ENCODE measurements at regions not wholly inside any gene's neighbourhood (a gene's known extent, or its start where the extent isn't known, plus 50 kb on each side); places are given as distances from the start of the nearest gene placed in this dataset.

GRCh38 chr12:100698518-100698917 is 96.1 kb upstream of the ANO4 start:
- H3K4me3 Mint-ChIP-seq = no peak overlapping the region
- Histone ChIP-seq H3K27me3 (ENCODE audit: control insufficient read depth, insufficient read depth, low read length, poor library complexity, severe bottlenecking) (no peaks in the 10 kb centered on the region), H3K9me3 (ENCODE audit: control insufficient read depth, low read length) (no peaks in the 10 kb centered on the region), H3K4me3 (ENCODE audit: low read length) (no peak overlapping the region), H3K27ac (ENCODE audit: low read depth, low read length) (no peak overlapping the region), H3K36me3 (ENCODE audit: control insufficient read depth, insufficient read depth, low read length) (no peaks in the 10 kb centered on the region), H3K9ac (ENCODE audit: extremely low read depth, low read length, poor library complexity, severe bottlenecking) (no peak overlapping the region), H3K4me1 (ENCODE audit: control insufficient read depth, insufficient read depth, low read length) (no peaks in the 10 kb centered on the region)
- no peaks in the 10 kb centered on the region for H3K9me3 Mint-ChIP-seq
- no peak overlapping the region for H3K27ac Mint-ChIP-seq
- no peak for DNase-seq
- H3K36me3 Mint-ChIP-seq (ENCODE audit: low read depth) = no peaks in the 10 kb centered on the region
- no peaks in the 10 kb centered on the region for H3K27me3 Mint-ChIP-seq (ENCODE audit: insufficient read depth)
- 94 to 100% methylated on average over 1 to 2 of the region's 2 CpGs for WGBS, 2 experiments (ENCODE audit: insufficient coverage in 1 of 2, insufficient read length in 1 of 2)
- TF ChIP-seq, protein P1, sequence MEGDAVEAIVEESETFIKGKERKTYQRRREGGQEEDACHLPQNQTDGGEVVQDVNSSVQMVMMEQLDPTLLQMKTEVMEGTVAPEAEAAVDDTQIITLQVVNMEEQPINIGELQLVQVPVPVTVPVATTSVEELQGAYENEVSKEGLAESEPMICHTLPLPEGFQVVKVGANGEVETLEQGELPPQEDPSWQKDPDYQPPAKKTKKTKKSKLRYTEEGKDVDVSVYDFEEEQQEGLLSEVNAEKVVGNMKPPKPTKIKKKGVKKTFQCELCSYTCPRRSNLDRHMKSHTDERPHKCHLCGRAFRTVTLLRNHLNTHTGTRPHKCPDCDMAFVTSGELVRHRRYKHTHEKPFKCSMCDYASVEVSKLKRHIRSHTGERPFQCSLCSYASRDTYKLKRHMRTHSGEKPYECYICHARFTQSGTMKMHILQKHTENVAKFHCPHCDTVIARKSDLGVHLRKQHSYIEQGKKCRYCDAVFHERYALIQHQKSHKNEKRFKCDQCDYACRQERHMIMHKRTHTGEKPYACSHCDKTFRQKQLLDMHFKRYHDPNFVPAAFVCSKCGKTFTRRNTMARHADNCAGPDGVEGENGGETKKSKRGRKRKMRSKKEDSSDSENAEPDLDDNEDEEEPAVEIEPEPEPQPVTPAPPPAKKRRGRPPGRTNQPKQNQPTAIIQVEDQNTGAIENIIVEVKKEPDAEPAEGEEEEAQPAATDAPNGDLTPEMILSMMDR (conservative IDR thresholded peaks at IDR 0.05) = no peak
- no peaks in the 10 kb centered on the region for H3K4me1 Mint-ChIP-seq

DNA sequence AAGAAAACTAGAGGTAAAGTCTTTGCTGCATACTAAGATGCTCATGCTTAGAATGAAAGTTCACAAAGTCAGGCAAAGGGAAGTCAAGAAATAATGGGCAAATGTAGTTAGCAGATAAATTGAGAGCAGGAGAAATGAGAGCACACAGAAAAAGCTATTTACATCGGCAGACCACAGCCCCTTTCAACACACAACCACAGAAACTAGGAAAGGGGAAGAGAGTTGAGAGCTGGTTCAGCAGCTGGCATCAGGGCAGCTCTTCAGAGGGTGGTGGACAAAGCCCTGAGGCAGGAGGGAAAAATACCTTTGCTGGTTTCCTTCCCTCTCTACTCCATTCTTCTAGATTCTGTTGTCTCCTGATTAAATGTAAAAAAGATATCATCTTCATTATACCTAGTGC is 95.4 kb upstream of the ANO4 start:
- no peak overlapping the region for H3K4me3 ChIP-seq (ENCODE audit: low read length)
- Mint-ChIP-seq H3K4me1 (no peaks in the 10 kb centered on the region), H3K27ac (no peak overlapping the region), H3K27me3 (ENCODE audit: insufficient read depth) (no peaks in the 10 kb centered on the region), H3K36me3 (ENCODE audit: low read depth) (no peaks in the 10 kb centered on the region), H3K9me3 (no peaks in the 10 kb centered on the region), H3K4me3 (no peak overlapping the region)
- H3K36me3 ChIP-seq (ENCODE audit: control insufficient read depth, insufficient read depth, low read length) = no peaks in the 10 kb centered on the region
- TF ChIP-seq, protein P1 (conservative IDR thresholded peaks at IDR 0.05) = no peak
- H3K27me3 ChIP-seq (ENCODE audit: control insufficient read depth, insufficient read depth, low read length, poor library complexity, severe bottlenecking) = no peaks in the 10 kb centered on the region
- H3K4me1 ChIP-seq (ENCODE audit: control insufficient read depth, insufficient read depth, low read length) = no peaks in the 10 kb centered on the region
- no CpG with 5 or more reads among the region's 1 CpG for WGBS, 2 experiments (ENCODE audit: insufficient coverage in 1 of 2, insufficient read length in 1 of 2)
- no peak overlapping the region for H3K27ac ChIP-seq (ENCODE audit: low read depth, low read length)
- H3K9me3 ChIP-seq (ENCODE audit: control insufficient read depth, low read length) = no peaks in the 10 kb centered on the region
- DNase-seq = no peak
- H3K9ac ChIP-seq (ENCODE audit: extremely low read depth, low read length, poor library complexity, severe bottlenecking) = no peak overlapping the region

DNA sequence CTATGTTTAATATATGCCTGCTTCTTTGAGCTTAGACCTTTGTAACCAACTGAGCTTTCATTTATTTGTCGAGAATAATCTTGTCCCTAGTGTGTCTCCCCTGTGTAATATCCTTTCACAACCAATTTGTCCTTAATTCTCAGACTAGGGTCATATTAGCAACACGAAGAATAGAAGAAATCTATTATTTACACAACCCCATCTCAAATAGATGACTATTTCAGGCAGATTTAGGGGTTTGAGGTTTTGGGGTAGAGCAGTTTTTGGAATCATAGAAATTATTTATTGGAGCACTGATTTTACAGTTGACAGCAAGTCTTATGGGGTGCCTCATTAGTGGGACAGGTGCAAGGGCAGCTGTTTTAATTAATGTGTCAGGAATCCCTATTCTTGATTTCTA is 91.2 kb upstream of the ANO4 start:
- Histone ChIP-seq H3K27me3 (ENCODE audit: control insufficient read depth, insufficient read depth, low read length, poor library complexity, severe bottlenecking) (no peaks in the 10 kb centered on the region), H3K4me3 (ENCODE audit: low read length) (no peak overlapping the region), H3K4me1 (ENCODE audit: control insufficient read depth, insufficient read depth, low read length) (no peaks in the 10 kb centered on the region), H3K36me3 (ENCODE audit: control insufficient read depth, insufficient read depth, low read length) (no peaks in the 10 kb centered on the region), H3K9me3 (ENCODE audit: control insufficient read depth, low read length) (no peaks in the 10 kb centered on the region), H3K9ac (ENCODE audit: extremely low read depth, low read length, poor library complexity, severe bottlenecking) (no peak overlapping the region), H3K27ac (ENCODE audit: low read depth, low read length) (no peak overlapping the region)
- Mint-ChIP-seq H3K4me3 (no peak overlapping the region), H3K4me1 (no peaks in the 10 kb centered on the region), H3K9me3 (no peaks in the 10 kb centered on the region), H3K27ac (no peak overlapping the region), H3K27me3 (ENCODE audit: insufficient read depth) (no peaks in the 10 kb centered on the region), H3K36me3 (ENCODE audit: low read depth) (no peaks in the 10 kb centered on the region)
- DNase-seq = no peak
- TF ChIP-seq, protein P1 (conservative IDR thresholded peaks at IDR 0.05) = no peak
- 63 to 93% methylated on average over 1 to 2 of the region's 2 CpGs for WGBS, 2 experiments (ENCODE audit: insufficient coverage in 1 of 2, insufficient read length in 1 of 2)

Data from endodermal cell (in vitro differentiated cells).